ACC112 (cell line): ENCODE measurements at regions not wholly inside any gene's neighbourhood (a gene's known extent, or its start where the extent isn't known, plus 50 kb on each side); places are given as distances from the start of the nearest gene placed in this dataset.
"Not testable (repeated sequence)": the region's sequence is repeated elsewhere in the genome, so short reads cannot be mapped to it uniquely, and the experiment has no call there.

Experiments used
- H2AFZ ChIP-seq: fragments of 200-600 bp; sonication (generic); one replicate; pipeline ENCODE4 v1.6.0; 2017; ENCODE audit warnings: antibody characterized with exemption, low read length; ENCODE audit not compliant: unreplicated experiment
- H3K27ac ChIP-seq: fragments of 200-600 bp; sonication (generic); 2 replicates; pipeline ENCODE4 v1.5.1; 2014; ENCODE audit warnings: low read depth, mild to moderate bottlenecking, antibody characterized with exemption, low read length, moderate library complexity
- H3K27me3 ChIP-seq: fragments of 200-600 bp; sonication (generic); 2 replicates; pipeline ENCODE4 v1.6.1; 2014; ENCODE audit warnings: mild to moderate bottlenecking, antibody characterized with exemption, low read length, moderate library complexity, mixed read lengths; ENCODE audit not compliant: insufficient read depth
- H3K36me3 ChIP-seq: fragments of 200-600 bp; sonication (generic); 2 replicates; pipeline ENCODE4 v1.6.1; 2016; ENCODE audit warnings: mild to moderate bottlenecking, antibody characterized with exemption, low read length, moderate library complexity, mixed read lengths; ENCODE audit not compliant: insufficient read depth
- H3K4me1 ChIP-seq: fragments of 200-600 bp; sonication (generic); one replicate; pipeline ENCODE4 v1.6.1; 2016; ENCODE audit warnings: low read length, mixed read lengths; ENCODE audit not compliant: insufficient read depth, unreplicated experiment, control insufficient read depth
- H3K4me3 ChIP-seq: fragments of 200-600 bp; sonication (generic); 2 replicates; pipeline ENCODE4 v1.5.1; 2014; ENCODE audit warnings: mild to moderate bottlenecking, low read depth, low read length
- H3K79me2 ChIP-seq: fragments of 200-600 bp; sonication (generic); one replicate; pipeline ENCODE4 v1.6.0; 2016; ENCODE audit warnings: low read length; ENCODE audit not compliant: control insufficient read depth, unreplicated experiment, insufficient read depth

DNA sequence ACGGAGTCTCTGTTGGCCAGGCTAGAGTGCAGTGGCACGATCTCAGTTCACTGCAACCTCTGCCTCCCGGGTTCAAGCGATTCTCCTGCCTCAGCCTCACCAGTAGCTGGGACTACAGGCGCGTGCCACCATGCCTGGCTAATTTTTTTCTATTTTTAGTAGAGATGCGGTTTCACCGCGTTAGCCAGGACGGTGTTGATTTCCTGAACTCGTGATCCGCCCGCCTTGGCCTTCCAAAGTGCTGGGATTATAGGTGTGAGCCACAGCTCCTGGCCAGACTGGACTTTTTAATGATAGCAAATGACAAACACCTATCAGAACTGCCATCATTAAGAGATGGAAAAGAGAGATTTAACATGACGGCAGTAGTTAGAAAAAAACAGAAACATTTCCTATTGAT lies 707.9 kb downstream of the NTRK3 start:
- not testable (repeated sequence) for H3K4me1 ChIP-seq, H3K79me2 ChIP-seq, H3K4me3 ChIP-seq, H3K27ac ChIP-seq, H2AFZ ChIP-seq, H3K27me3 ChIP-seq, H3K36me3 ChIP-seq

DNA sequence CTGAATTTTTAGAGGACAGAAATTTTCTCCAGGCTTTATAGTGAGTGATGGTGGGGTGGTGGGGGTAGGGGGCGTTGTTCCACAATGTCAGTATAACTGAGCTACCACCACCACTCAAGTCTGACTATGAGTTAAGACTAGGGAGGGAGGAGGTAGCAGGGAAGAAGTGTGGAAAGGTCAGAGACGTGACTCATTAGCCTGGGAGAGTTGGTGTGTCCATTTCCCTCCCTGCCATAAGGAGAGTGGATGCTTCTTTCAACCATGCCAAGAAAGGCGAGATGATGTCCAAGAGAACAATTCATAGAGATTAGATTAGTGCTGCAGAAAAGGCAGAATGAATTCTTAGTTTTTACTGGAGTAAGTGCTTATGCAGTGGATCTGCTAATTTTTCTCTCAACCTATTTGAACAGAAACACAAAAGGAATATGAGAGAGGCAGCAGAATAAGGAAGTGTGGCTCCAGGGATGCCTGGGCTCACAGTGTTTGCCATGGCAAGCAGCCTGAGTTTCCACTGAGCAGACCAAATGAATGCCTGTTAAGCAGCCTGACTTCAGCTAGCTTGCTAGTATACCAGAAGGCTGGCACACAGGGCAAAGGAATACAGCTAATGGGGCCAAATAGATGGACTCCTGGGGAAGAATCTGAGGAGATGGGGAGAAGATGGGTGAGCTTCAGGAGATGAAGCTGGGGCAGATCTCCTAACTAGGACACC lies 708.9 kb downstream of the NTRK3 start:
- Histone ChIP-seq H3K4me3 (no peak overlapping the region), H3K27me3 (no peaks in the 10 kb centered on the region), H2AFZ (no peak overlapping the region), H3K36me3 (no peaks in the 10 kb centered on the region), H3K27ac (no peak overlapping the region), H3K4me1 (no peaks in the 10 kb centered on the region), H3K79me2 (no peaks in the 10 kb centered on the region)

DNA sequence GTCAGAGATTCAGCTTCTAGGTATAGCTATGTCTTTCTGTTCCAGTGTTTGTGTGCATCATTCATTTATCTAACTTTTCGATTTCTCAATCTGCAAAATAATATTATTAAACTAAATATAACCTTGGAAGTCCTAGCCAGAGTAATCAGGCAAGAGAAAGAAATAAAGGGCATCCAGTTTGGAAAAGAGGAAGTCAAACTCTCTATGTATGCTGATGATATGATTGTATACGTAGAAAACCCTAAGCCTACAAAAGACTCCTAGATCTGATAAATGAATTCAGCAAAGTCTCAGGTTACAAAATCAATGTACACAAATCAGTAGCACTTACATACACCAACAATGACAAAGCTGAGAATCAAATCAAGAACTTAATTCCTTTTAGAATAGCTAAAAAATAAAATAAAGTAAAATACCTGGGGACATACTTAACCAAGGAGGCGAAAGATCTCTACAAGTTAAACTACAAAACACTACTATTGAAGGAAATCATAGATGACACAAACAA lies 718.2 kb downstream of the NTRK3 start:
- no peak overlapping the region for H3K27ac ChIP-seq
- H3K36me3 ChIP-seq: no peaks in the 10 kb centered on the region
- H3K4me1 ChIP-seq: no peaks in the 10 kb centered on the region
- H3K79me2 ChIP-seq: no peaks in the 10 kb centered on the region
- no peak overlapping the region for H3K4me3 ChIP-seq
- H2AFZ ChIP-seq: no peak overlapping the region
- H3K27me3 ChIP-seq: no peaks in the 10 kb centered on the region

DNA sequence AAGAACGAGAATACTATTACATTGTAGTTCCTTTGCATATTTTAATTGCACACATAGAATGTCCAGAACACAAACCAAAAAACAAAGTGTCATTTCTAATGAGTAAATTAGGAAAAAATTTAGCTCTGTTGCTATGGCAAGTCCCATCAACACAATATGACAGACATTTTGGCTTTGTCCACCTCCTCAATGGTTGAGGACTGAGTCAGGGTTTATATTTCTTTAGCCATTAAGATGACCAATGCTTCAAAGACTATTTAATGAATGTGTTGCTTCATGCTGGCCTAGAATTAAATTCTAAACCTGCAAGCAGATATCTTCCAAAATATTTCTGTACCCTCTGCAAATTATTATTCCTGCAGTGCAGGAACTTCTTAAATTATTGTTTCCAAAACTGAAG lies 719.2 kb downstream of the NTRK3 start:
- Histone ChIP-seq H3K36me3 (no peaks in the 10 kb centered on the region), H3K4me3 (no peak overlapping the region), H3K27ac (no peak overlapping the region), H2AFZ (no peak overlapping the region), H3K27me3 (no peaks in the 10 kb centered on the region), H3K4me1 (no peaks in the 10 kb centered on the region), H3K79me2 (no peaks in the 10 kb centered on the region)

- not testable (repeated sequence) for H2AFZ ChIP-seq, H3K4me3 ChIP-seq, H3K4me1 ChIP-seq, H3K36me3 ChIP-seq, H3K27me3 ChIP-seq, H3K27ac ChIP-seq, H3K79me2 ChIP-seq
Measured at GRCh38 chr15:87533637-87534036, 722.9 kb downstream of the NTRK3 start.

- H3K27ac ChIP-seq: no peak overlapping the region
- no peaks in the 10 kb centered on the region for H3K36me3 ChIP-seq
- H3K4me1 ChIP-seq: no peaks in the 10 kb centered on the region
- H3K27me3 ChIP-seq: no peaks in the 10 kb centered on the region
- no peaks in the 10 kb centered on the region for H3K79me2 ChIP-seq
- H2AFZ ChIP-seq: no peak overlapping the region
- no peak overlapping the region for H3K4me3 ChIP-seq
Measured at GRCh38 chr15:87528873-87529272, 727.7 kb downstream of the NTRK3 start.

DNA sequence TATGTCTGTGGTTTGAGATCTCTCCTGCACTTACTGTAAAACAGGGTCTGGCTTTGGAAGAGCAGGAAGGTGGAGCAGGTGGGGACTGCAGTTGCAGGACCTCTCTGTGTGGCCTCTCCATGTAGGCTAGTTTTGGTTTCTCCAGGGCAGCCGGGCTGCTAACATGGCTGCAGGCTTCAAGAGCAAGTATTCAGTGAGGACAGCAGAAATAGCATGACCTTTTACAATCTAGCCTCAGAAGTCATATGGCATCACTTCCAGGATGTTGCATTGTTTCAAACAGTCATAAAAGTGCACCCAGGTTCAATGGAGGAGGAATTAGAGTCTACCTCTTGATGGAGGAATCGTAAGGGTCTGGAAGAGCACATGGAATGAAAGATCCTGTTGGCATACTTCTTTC lies 728.7 kb downstream of the NTRK3 start:
- Histone ChIP-seq H3K27me3 (no peaks in the 10 kb centered on the region), H3K79me2 (no peaks in the 10 kb centered on the region), H3K4me1 (no peaks in the 10 kb centered on the region), H3K27ac (no peak overlapping the region), H2AFZ (no peak overlapping the region), H3K4me3 (no peak overlapping the region), H3K36me3 (no peaks in the 10 kb centered on the region)

DNA sequence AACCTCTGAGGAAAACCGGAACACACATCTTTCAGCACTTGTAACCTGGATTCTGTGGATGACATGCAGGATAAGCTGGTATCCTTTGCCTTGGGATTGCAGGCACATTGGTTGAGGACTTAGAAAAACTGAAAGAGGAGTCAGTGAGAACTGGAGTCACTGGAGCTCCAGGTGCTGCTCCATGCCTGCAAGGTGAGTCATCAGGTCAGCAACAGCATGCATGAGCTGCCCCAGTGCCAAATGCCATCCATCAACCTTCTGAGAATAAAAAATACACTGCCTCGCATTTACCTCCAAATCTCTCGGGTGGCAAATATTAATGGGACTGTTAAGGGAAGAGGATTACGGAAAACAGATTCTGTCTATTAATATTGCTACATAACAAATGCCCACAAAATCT lies 729.1 kb downstream of the NTRK3 start:
- Histone ChIP-seq H2AFZ (no peak overlapping the region), H3K79me2 (no peaks in the 10 kb centered on the region)

DNA sequence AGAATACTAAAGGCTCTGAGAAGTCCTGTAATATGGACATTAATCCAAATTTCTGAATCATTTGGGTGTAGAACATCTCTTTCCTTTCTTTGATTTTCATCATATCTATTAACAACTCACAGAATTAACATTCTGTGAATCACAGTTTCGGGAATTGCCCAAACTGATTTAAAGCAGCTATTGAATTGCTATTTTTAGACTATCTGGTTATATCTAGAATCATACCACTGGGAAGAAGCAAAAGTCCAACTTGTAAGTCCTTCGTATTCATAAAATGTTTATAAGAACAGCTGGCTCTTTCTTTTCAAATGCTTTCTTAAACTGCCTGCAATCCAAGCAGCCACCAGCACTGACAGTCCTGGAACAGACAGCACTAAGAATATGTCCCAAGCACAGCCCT lies 733.0 kb downstream of the NTRK3 start:
- Histone ChIP-seq H3K27me3 (no peaks in the 10 kb centered on the region), H3K36me3 (no peaks in the 10 kb centered on the region), H3K4me1 (no peaks in the 10 kb centered on the region), H3K79me2 (no peaks in the 10 kb centered on the region), H3K27ac (no peak overlapping the region), H3K4me3 (no peak overlapping the region), H2AFZ (no peak overlapping the region)

More for the DNA sequence above, 729.1 kb downstream of the NTRK3 start:
- Histone ChIP-seq H3K4me3 (no peak overlapping the region), H3K4me1 (no peaks in the 10 kb centered on the region), H3K27ac (no peak overlapping the region), H3K27me3 (no peaks in the 10 kb centered on the region), H3K36me3 (no peaks in the 10 kb centered on the region)

DNA sequence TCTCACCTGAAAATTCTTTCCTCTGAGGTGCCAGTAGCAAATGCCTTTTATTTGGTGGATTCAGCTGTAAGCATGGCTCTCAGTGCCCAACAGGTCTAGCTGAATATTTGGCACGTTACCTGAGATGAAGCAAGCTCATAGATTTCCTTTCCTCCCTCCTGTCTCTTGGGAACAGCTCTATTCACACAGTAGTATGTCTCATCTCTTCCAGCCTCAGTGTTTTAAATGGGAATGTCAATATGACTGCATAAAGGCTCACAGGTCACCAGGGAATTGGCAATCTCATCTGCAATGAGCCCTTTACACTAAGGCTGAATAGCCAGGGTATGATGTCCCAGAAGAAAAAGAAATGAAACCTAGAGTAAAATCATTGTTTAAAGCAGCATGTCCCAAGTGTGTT lies 733.5 kb downstream of the NTRK3 start:
- H3K79me2 ChIP-seq: no peaks in the 10 kb centered on the region
- H3K4me1 ChIP-seq: no peaks in the 10 kb centered on the region
- no peak overlapping the region for H3K27ac ChIP-seq
- no peaks in the 10 kb centered on the region for H3K27me3 ChIP-seq
- no peaks in the 10 kb centered on the region for H3K36me3 ChIP-seq
- no peak overlapping the region for H2AFZ ChIP-seq
- no peak overlapping the region for H3K4me3 ChIP-seq

- Histone ChIP-seq H3K4me1 (no peaks in the 10 kb centered on the region), H2AFZ (no peak overlapping the region), H3K27me3 (no peaks in the 10 kb centered on the region), H3K36me3 (no peaks in the 10 kb centered on the region), H3K79me2 (no peaks in the 10 kb centered on the region), H3K27ac (no peak overlapping the region), H3K4me3 (no peak overlapping the region)
Measured at GRCh38 chr15:87518957-87519356, 737.6 kb downstream of the NTRK3 start.
